Muscle of arm (tissue), 1 donor: ENCODE measurements at regions not wholly inside any gene's neighbourhood (a gene's known extent, or its start where the extent isn't known, plus 50 kb on each side); places are given as distances from the start of the nearest gene placed in this dataset.

Experiments
- DNase-seq: peaks from one replicate; pipeline ENCODE4 v3.0.0-alpha.2; 2013

GRCh38 chr12:123100882-123101281 lies 50.0 kb downstream of the PITPNM2 start:
- no peak for DNase-seq

GRCh38 chr12:123100450-123100849 lies 50.4 kb downstream of the PITPNM2 start:
- no peak for DNase-seq

- DNase-seq, result no peak
These were observed 51.2 kb downstream of the PITPNM2 start for GRCh38 chr12:123099560-123100192.

DNA sequence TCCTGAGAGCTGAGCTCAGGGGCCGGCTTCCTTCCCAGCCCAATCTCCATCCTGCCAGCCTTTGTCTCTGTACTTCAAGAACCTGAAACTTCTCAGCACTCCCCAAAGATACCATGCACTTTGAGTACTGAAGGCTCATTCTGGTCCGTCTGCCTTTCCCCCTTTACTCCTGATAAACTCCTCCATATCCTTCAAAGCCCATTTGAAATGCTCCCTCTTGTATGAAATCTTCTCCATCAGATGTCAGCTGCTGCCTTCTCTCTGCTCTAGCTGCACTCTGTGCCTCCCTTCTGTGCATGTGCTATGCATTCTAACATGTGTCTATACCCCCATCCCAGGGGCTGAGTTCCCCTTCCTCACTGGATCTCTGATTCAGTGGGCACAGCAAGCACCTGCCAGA lies 52.1 kb downstream of the PITPNM2 start:
- DNase-seq, result no peak

DNA sequence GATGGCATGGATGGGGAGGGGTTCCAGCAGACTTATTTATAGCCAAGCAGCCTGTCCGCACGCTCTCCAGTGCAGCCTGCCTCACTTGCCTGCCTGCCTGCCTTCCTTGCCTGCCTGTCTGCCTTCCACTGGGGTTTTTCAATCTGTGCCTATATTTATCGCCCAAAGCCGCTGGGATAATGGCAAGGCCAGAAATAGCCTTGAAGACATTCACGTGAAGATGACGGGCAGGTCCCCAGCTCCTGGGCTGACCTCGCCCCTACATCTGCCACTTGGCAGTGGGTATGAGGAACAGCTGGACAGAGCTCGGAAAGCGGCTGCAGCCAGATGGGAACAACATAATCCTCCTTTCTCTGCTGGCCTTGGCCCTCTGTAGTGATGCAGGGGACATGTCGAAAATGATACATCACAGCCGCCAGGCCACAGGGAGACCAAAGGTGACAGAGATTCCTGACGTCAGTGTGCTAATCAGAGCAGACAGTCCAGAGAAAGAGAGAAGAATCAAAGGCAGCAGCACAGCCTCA lies 53.3 kb downstream of the PITPNM2 start:
- DNase-seq, result peak; percentile 39

- DNase-seq, result no peak
These were observed 54.1 kb downstream of the PITPNM2 start for GRCh38 chr12:123096741-123097140.

GRCh38 chr12:123096182-123096581 lies 54.7 kb downstream of the PITPNM2 start:
- no peak for DNase-seq

- DNase-seq, result no peak
These were observed 55.6 kb downstream of the PITPNM2 start for GRCh38 chr12:123095078-123095881.

GRCh38 chr12:123094349-123095077 lies 56.4 kb downstream of the PITPNM2 start:
- no peak for DNase-seq

DNA sequence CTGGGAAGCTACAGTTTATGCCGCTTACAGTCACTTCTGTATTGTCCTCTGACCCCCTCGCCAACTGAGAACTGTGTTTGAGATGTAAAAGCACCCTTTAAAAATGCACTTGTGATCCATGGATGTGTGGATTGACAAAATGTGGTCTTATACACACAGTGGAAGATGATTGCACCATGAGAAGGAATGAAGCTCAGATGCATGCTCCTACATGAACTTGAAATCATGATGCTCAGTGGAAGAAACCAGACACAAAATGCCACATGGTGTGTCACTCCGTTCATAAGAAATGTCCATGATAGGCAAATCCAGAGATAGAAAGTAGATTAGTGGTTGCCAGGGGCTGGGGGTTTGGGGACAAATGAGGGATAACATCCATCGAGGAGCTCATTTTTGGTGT lies 58.0 kb downstream of the PITPNM2 start:
- no peak for DNase-seq

GRCh38 chr12:123091230-123092150 lies 59.4 kb downstream of the PITPNM2 start:
- DNase-seq, result no peak

GRCh38 chr12:123089631-123090353 lies 61.1 kb downstream of the PITPNM2 start:
- DNase-seq, result no peak

DNA sequence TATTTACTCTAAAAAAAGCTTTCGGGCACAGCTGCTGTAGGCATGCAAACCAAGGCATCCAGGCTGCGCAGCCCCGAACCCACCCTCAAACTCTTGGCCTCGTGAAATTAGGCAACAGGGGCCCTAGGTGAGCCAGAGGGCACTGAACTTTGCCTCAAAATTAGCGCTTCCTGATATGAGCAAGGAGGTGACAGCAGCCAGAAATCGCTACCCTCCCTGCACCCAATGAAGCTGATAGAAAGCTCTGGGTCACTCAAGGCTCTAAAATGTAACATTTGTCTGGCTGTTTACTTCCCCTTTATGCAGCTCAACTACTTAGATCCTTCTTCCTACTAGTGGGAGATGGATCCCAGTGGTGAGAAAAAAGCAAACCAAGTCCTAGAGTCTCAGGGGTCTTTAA lies 61.8 kb downstream of the PITPNM2 start:
- DNase-seq, result no peak

- DNase-seq, result no peak
These were observed 65.0 kb downstream of the PITPNM2 start for GRCh38 chr12:123085730-123086487.

DNA sequence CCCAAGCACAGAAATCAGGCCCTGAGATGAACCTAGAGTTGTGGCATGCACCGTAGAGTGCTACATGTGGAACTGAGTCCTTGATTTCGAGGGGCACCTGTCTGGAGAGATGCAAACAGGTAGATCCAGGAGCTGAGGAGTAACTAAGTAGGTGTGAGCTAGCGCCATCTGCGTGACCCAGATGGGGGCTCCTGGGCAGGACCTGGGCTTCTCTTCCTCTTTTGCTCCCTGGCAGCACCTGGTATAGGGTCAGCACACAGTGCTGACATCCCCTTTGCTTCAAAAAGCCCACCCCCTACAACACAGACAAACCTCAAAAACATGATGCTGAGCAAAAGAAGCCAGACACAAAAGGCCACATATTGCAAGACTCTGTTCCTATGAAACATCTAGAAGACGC lies 65.8 kb downstream of the PITPNM2 start:
- no peak for DNase-seq

DNA sequence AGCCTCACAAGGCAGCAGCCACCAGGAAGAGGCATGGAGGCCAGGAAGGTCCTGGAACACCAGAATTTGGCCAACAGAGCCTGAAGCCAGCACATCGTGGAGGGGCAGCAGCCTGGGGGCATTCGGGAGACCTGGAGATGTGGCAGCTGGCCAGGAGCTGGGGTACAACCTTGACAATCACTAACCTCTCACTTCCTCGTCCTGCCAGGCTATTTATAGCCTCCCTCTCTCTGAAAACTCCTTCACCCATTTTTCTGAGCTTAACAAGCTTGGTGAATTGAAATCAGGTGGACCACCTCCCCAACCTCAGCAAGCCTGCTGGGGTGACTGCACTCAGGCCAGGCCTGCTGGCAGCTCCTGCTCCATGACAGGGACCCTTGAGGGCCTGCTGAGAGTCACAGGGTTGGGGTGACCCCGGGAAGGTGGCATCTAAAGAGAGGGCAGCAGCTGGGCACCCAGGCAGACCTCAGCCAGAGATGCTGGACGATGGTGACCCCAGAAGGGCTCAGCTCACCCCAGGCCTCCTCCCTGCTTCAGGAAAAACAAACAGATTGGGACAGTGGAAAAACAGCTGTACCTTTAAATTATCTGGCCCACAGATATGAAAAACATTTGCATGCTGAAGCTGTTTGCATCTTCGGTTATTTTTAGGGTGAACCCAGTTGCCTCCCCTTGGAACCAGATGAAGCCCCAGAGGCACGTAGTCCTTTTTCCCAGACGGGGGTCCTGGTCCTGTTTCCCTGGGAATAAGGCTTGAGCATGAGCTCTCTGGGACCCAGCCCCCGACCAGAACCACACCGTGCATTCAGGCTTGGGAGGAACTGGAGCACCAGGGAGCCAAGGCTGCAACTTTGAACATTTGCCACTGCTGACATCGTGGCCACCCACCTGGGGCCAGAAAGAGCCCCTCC lies 67.0 kb downstream of the PITPNM2 start:
- DNase-seq, result no peak

DNA sequence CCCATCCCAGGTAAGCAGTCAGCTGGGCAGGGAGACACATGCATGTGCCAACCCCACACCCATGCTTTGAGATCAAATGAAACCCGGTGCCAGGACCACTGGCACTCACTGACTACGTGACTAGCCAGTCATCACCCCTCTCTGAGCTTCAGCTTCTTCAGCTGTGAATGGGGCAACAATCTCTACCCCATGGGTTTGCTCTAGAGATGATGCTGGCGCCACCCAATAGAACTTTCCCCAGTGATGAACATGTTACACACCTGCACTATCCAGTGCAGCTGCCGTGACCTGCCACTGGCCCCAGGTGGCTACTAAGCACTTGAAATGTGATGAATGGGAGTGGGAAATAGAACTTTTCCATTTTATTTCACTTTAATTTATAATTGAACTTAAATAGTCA lies 70.3 kb downstream of the PITPNM2 start:
- no peak for DNase-seq

- DNase-seq, result no peak
These were observed 72.2 kb downstream of the PITPNM2 start for GRCh38 chr12:123078531-123079155.

GRCh38 chr12:123078120-123078465 lies 72.8 kb downstream of the PITPNM2 start:
- DNase-seq, result no peak
